ENCODE measurements at regions not wholly inside any gene's neighbourhood (a gene's known extent, or its start where the extent isn't known, plus 50 kb on each side); places are given as distances from the start of the nearest gene placed in this dataset.

GRCh38 chr1:82052563-82052962 is 251.8 kb downstream of the ADGRL2 start:
- no peaks in the 10 kb centered on the region for H3K36me3 ChIP-seq (ENCODE audit: control insufficient read depth, insufficient read depth, low read length)
- no CpG with 5 or more reads among the region's 1 CpG for whole genome bisulfite sequencing, 2 experiments (ENCODE audit: insufficient coverage in 2 of 2)
- no peak overlapping the region for H3K4me3 ChIP-seq (ENCODE audit: extremely low read depth, insufficient read depth, low read length, poor library complexity, severe bottlenecking)
- H3K27ac ChIP-seq (ENCODE audit: low read depth, low read length, severe bottlenecking), result no peak overlapping the region
- H3K4me1 ChIP-seq (ENCODE audit: control insufficient read depth, insufficient read depth, low read length, poor library complexity, severe bottlenecking), result no peaks in the 10 kb centered on the region
- no peaks in the 10 kb centered on the region for H3K9me3 ChIP-seq (ENCODE audit: control insufficient read depth, low read length)

GRCh38 chr1:82048596-82048995 is 247.9 kb downstream of the ADGRL2 start:
- no peaks in the 10 kb centered on the region for H3K36me3 ChIP-seq (ENCODE audit: control insufficient read depth, insufficient read depth, low read length)
- H3K4me1 ChIP-seq (ENCODE audit: control insufficient read depth, insufficient read depth, low read length, poor library complexity, severe bottlenecking), result no peaks in the 10 kb centered on the region
- H3K27ac ChIP-seq (ENCODE audit: low read depth, low read length, severe bottlenecking), result no peak overlapping the region
- WGBS, 2 experiments (ENCODE audit: insufficient coverage in 2 of 2), result 94 to 95% methylated on average over 3 of the region's 8 CpGs
- H3K9me3 ChIP-seq (ENCODE audit: control insufficient read depth, low read length), result no peaks in the 10 kb centered on the region
- no peak overlapping the region for H3K4me3 ChIP-seq (ENCODE audit: extremely low read depth, insufficient read depth, low read length, poor library complexity, severe bottlenecking)

GRCh38 chr1:82045221-82045620 is 244.5 kb downstream of the ADGRL2 start:
- no peaks in the 10 kb centered on the region for H3K36me3 ChIP-seq (ENCODE audit: control insufficient read depth, insufficient read depth, low read length)
- H3K27ac ChIP-seq (ENCODE audit: low read depth, low read length, severe bottlenecking), result no peak overlapping the region
- H3K4me3 ChIP-seq (ENCODE audit: extremely low read depth, insufficient read depth, low read length, poor library complexity, severe bottlenecking), result no peak overlapping the region
- H3K9me3 ChIP-seq (ENCODE audit: control insufficient read depth, low read length), result no peaks in the 10 kb centered on the region
- no peaks in the 10 kb centered on the region for H3K4me1 ChIP-seq (ENCODE audit: control insufficient read depth, insufficient read depth, low read length, poor library complexity, severe bottlenecking)

- Histone ChIP-seq H3K4me1 (ENCODE audit: control insufficient read depth, insufficient read depth, low read length, poor library complexity, severe bottlenecking) (no peaks in the 10 kb centered on the region), H3K4me3 (ENCODE audit: extremely low read depth, insufficient read depth, low read length, poor library complexity, severe bottlenecking) (no peak overlapping the region), H3K36me3 (ENCODE audit: control insufficient read depth, insufficient read depth, low read length) (no peaks in the 10 kb centered on the region), H3K27ac (ENCODE audit: low read depth, low read length, severe bottlenecking) (no peak overlapping the region), H3K9me3 (ENCODE audit: control insufficient read depth, low read length) (no peaks in the 10 kb centered on the region)
Observed at GRCh38 chr1:82044536-82044935, 243.8 kb downstream of the ADGRL2 start.

GRCh38 chr1:82044111-82044510 is 243.4 kb downstream of the ADGRL2 start:
- WGBS, 2 experiments (ENCODE audit: insufficient coverage in 2 of 2), result 100% methylated on average over 1 of the region's 3 CpGs; no CpG with 5 or more reads in 1 of the 2 experiments
- H3K27ac ChIP-seq (ENCODE audit: low read depth, low read length, severe bottlenecking), result no peak overlapping the region

GRCh38 chr1:82042306-82043060 is 241.7 kb downstream of the ADGRL2 start:
- H3K36me3 ChIP-seq (ENCODE audit: control insufficient read depth, insufficient read depth, low read length), result no peaks in the 10 kb centered on the region
- H3K4me3 ChIP-seq (ENCODE audit: extremely low read depth, insufficient read depth, low read length, poor library complexity, severe bottlenecking), result no peak overlapping the region
- WGBS, 2 experiments (ENCODE audit: insufficient coverage in 2 of 2), result 40 to 100% methylated on average over 1 of the region's 4 CpGs

More at GRCh38 chr1:82044111-82044510, 243.4 kb downstream of the ADGRL2 start:
- Histone ChIP-seq H3K4me1 (ENCODE audit: control insufficient read depth, insufficient read depth, low read length, poor library complexity, severe bottlenecking) (no peaks in the 10 kb centered on the region), H3K4me3 (ENCODE audit: extremely low read depth, insufficient read depth, low read length, poor library complexity, severe bottlenecking) (no peak overlapping the region), H3K36me3 (ENCODE audit: control insufficient read depth, insufficient read depth, low read length) (no peaks in the 10 kb centered on the region), H3K9me3 (ENCODE audit: control insufficient read depth, low read length) (no peaks in the 10 kb centered on the region)

More at GRCh38 chr1:82042306-82043060, 241.7 kb downstream of the ADGRL2 start:
- Histone ChIP-seq H3K4me1 (ENCODE audit: control insufficient read depth, insufficient read depth, low read length, poor library complexity, severe bottlenecking) (no peaks in the 10 kb centered on the region), H3K27ac (ENCODE audit: low read depth, low read length, severe bottlenecking) (no peak overlapping the region), H3K9me3 (ENCODE audit: control insufficient read depth, low read length) (no peaks in the 10 kb centered on the region)

Measured in mesodermal cell (in vitro differentiated cells).